ENCODE measurements at regions not wholly inside any gene's neighbourhood (a gene's known extent, or its start where the extent isn't known, plus 50 kb on each side); places are given as distances from the start of the nearest gene placed in this dataset.

DNA sequence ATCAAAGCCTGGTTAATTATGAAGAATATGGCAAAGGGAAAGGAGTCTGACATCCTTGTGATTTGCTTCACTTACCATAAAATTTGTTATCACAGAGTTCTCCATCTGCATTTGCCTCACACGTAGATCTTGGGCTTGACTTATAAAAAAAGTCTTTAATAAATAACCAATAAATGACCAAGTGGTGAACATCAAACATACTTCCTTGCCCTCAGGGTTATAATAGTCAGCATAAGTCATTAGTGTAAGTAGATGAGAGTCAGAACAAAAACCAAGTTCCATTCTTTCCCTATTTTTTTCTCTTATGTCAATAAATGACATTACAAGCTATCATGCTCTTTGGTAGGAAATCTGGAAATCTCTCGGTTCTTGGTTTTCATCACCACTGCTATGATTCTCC, 635.4 kb upstream of the ATXN7L3B start:
- DNase-seq (no peak), ATAC-seq (replicated peaks in 1 of 4) (no peak)
- no peaks in the 10 kb centered on the region for H3K27me3 Mint-ChIP-seq
- WGBS (ENCODE audit: insufficient coverage): no CpG with 5 or more reads among the region's 2 CpGs
- H3K9me3 Mint-ChIP-seq: peaks cover 2 to 4% (median 3%) of the 10 kb centered on the region in 3 donors
- H3K4me1 ChIP-seq (ENCODE audit: control insufficient read depth in 1 of 2, extremely low read depth in 1 of 2, insufficient read depth in 2 of 2, low read length in 2 of 2): no peaks in the 10 kb centered on the region
- no peaks in the 10 kb centered on the region for H3K4me1 Mint-ChIP-seq
- no peak overlapping the region for H3K27ac ChIP-seq (ENCODE audit: low read length)
- H3K4me3 Mint-ChIP-seq: no peak overlapping the region
- no peaks in the 10 kb centered on the region for H3K27me3 ChIP-seq (replicated peaks in 1 of 2; ENCODE audit: control insufficient read depth in 2 of 2, extremely low read depth in 1 of 2, insufficient read depth in 2 of 2, low read length in 1 of 2)
- no peaks in the 10 kb centered on the region for H3K9me3 ChIP-seq
- CTCF ChIA-PET: no interaction called here
- H3K4me3 ChIP-seq (ENCODE audit: control insufficient read depth in 1 of 2, extremely low read depth in 1 of 2, low read length in 1 of 2): no peak overlapping the region
- no peaks in the 10 kb centered on the region for H3K36me3 ChIP-seq (ENCODE audit: control insufficient read depth in 2 of 2, extremely low read depth in 1 of 2, insufficient read depth in 1 of 2, low read length in 1 of 2)
- H3K27ac Mint-ChIP-seq: no peak overlapping the region
- POLR2A ChIA-PET: no interaction called here
- H3K36me3 Mint-ChIP-seq: no peaks in the 10 kb centered on the region

DNA sequence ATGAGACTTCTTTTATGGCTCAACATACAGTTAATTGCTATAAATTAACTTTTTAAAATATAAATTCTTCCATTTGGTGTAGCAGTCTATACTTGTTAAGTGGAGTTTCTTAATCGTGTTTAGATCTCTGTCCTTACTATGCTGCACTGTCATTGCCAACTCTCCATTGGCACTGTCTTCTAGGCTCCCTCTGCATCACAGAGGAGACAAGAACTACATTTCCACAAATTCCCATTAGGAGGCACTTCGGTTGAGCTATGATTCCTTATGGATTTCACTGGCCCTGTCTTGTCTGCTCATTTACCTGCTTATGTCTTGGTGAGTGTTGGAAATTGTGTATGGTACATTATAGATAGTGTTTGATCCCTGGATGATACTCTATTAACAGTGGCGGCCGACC, 630.9 kb upstream of the ATXN7L3B start:
- Mint-ChIP-seq H3K36me3 (no peaks in the 10 kb centered on the region), H3K4me1 (no peaks in the 10 kb centered on the region), H3K27ac (no peak overlapping the region), H3K9me3 (peaks cover 0 to 13% (median under 1%) of the 10 kb centered on the region in 3 donors), H3K4me3 (no peak overlapping the region), H3K27me3 (no peaks in the 10 kb centered on the region)
- WGBS (ENCODE audit: insufficient coverage): no CpG with 5 or more reads among the region's 4 CpGs
- no peaks in the 10 kb centered on the region for H3K36me3 ChIP-seq (ENCODE audit: control insufficient read depth in 2 of 2, extremely low read depth in 1 of 2, insufficient read depth in 1 of 2, low read length in 1 of 2)
- H3K27ac ChIP-seq (ENCODE audit: low read length): no peak overlapping the region
- ChIA-PET CTCF (no interaction called here), POLR2A (no interaction called here)
- H3K27me3 ChIP-seq (replicated peaks in 1 of 2; ENCODE audit: control insufficient read depth in 2 of 2, extremely low read depth in 1 of 2, insufficient read depth in 2 of 2, low read length in 1 of 2): no peaks in the 10 kb centered on the region
- ATAC-seq (replicated peaks in 1 of 4) (no peak), DNase-seq (no peak)
- H3K4me3 ChIP-seq (ENCODE audit: control insufficient read depth in 1 of 2, extremely low read depth in 1 of 2, low read length in 1 of 2): no peak overlapping the region
- no peaks in the 10 kb centered on the region for H3K4me1 ChIP-seq (ENCODE audit: control insufficient read depth in 1 of 2, extremely low read depth in 1 of 2, insufficient read depth in 2 of 2, low read length in 2 of 2)
- no peaks in the 10 kb centered on the region for H3K9me3 ChIP-seq

DNA sequence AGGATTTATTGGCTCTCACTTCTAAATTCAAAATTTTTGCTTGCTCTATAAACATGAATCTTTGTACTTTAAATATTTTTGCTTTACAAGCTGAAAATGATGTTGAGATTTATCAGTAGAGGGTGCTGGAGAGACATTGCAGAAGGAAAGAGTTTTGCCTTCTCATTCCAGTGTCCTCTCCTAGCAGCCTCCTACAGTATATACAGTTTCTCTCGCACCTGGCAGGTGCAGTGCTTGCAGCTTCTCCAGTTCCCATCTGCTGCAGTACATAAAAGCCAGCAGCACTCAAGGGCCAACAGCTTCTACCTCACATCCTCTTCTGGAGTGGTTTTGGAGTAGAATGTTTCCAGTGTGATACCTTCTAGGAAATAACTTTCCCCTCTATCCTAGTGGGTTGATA, 601.8 kb upstream of the ATXN7L3B start:
- no peaks in the 10 kb centered on the region for H3K27me3 Mint-ChIP-seq
- Histone ChIP-seq H3K9me3 (no peaks in the 10 kb centered on the region), H3K4me1 (ENCODE audit: control insufficient read depth in 1 of 2, extremely low read depth in 1 of 2, insufficient read depth in 2 of 2, low read length in 2 of 2) (no peaks in the 10 kb centered on the region), H3K4me3 (ENCODE audit: control insufficient read depth in 1 of 2, extremely low read depth in 1 of 2, low read length in 1 of 2) (no peak overlapping the region), H3K27ac (ENCODE audit: low read length) (no peak overlapping the region), H3K27me3 (replicated peaks in 1 of 2; ENCODE audit: control insufficient read depth in 2 of 2, extremely low read depth in 1 of 2, insufficient read depth in 2 of 2, low read length in 1 of 2) (no peaks in the 10 kb centered on the region), H3K36me3 (ENCODE audit: control insufficient read depth in 2 of 2, extremely low read depth in 1 of 2, insufficient read depth in 1 of 2, low read length in 1 of 2) (no peaks in the 10 kb centered on the region)
- H3K9me3 Mint-ChIP-seq: peaks cover 0 to 6% (median 2%) of the 10 kb centered on the region in 3 donors
- CTCF ChIA-PET: no interaction called here
- no CpG with 5 or more reads among the region's 1 CpG for WGBS (ENCODE audit: insufficient coverage)
- no peaks in the 10 kb centered on the region for H3K36me3 Mint-ChIP-seq
- no peak overlapping the region for H3K27ac Mint-ChIP-seq
- H3K4me1 Mint-ChIP-seq: no peaks in the 10 kb centered on the region
- H3K4me3 Mint-ChIP-seq: no peak overlapping the region
- ATAC-seq (replicated peaks in 1 of 4): no peak
- no peak for DNase-seq
- POLR2A ChIA-PET: no interaction called here

DNA sequence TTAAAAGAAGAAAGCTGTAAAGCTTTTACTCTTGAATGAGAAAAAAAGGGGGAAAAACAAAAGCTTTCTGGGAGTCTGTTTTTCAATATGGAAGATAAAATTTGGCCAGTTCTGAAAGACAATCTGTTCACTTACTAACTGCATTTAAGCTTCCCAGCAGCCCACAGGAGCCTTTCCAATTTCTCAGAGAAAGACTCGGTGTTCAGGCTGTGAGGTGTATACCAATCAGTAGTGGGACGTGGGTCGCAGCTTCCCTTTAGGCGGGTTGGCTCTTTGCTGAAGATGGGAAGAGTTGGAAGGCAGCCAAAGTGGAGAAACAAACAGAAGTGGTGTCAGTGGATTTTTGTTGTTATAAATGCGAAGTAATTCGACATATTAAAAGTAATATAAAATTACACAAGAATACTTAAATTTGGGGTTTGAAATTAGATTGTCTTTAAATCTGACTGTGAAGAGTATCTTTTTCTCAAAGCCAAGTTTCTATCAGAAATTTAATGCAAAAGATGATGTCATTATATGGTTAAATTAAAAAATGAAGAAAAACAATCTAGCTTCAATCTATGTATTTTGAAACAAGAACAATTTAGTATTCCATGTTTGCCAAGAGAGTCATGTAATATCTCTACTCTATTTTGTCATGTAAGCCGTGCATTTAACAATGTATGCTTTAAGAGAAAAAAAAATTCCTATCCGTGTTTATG, 590.2 kb upstream of the ATXN7L3B start:
- H3K4me1 ChIP-seq (ENCODE audit: control insufficient read depth in 1 of 2, extremely low read depth in 1 of 2, insufficient read depth in 2 of 2, low read length in 2 of 2): no peaks in the 10 kb centered on the region

DNA sequence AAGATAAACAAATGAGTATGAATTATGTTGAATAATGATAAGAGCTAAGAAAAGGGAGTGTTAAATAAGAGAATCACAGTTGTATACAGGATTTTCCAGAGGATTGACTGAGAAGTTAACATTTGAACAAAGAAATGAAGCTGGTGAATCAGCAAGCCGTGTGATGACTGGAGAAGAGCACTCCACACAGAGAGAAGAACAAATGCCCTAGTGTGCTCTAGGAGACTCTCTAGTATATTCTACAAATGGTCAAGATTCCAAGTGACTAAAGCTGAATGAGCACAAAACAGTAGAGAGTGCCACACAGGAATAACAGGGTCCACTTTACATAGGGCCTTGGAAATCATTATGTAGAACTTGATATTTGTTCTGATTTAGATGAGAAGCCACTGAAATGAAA, 587.1 kb upstream of the ATXN7L3B start:
- Histone ChIP-seq H3K9me3 (no peaks in the 10 kb centered on the region), H3K4me3 (ENCODE audit: control insufficient read depth in 1 of 2, extremely low read depth in 1 of 2, low read length in 1 of 2) (no peak overlapping the region), H3K4me1 (ENCODE audit: control insufficient read depth in 1 of 2, extremely low read depth in 1 of 2, insufficient read depth in 2 of 2, low read length in 2 of 2) (no peaks in the 10 kb centered on the region), H3K36me3 (ENCODE audit: control insufficient read depth in 2 of 2, extremely low read depth in 1 of 2, insufficient read depth in 1 of 2, low read length in 1 of 2) (no peaks in the 10 kb centered on the region), H3K27me3 (replicated peaks in 1 of 2; ENCODE audit: control insufficient read depth in 2 of 2, extremely low read depth in 1 of 2, insufficient read depth in 2 of 2, low read length in 1 of 2) (no peaks in the 10 kb centered on the region), H3K27ac (ENCODE audit: low read length) (no peak overlapping the region)
- no peaks in the 10 kb centered on the region for H3K36me3 Mint-ChIP-seq
- ChIA-PET POLR2A (no interaction called here), CTCF (no interaction called here)
- no peak overlapping the region for H3K27ac Mint-ChIP-seq
- no peaks in the 10 kb centered on the region for H3K4me1 Mint-ChIP-seq
- H3K27me3 Mint-ChIP-seq: no peaks in the 10 kb centered on the region
- H3K9me3 Mint-ChIP-seq: peaks cover 0 to 16% (median 4%) of the 10 kb centered on the region in 3 donors
- no peak overlapping the region for H3K4me3 Mint-ChIP-seq
- WGBS (ENCODE audit: insufficient coverage): 80% methylated on average over 1 of the region's 1 CpG
- ATAC-seq (replicated peaks in 1 of 4): no peak
- DNase-seq: no peak

More for the DNA sequence above, 590.2 kb upstream of the ATXN7L3B start:
- no peak overlapping the region for H3K4me3 ChIP-seq (ENCODE audit: control insufficient read depth in 1 of 2, extremely low read depth in 1 of 2, low read length in 1 of 2)
- no peak for DNase-seq
- CTCF ChIA-PET: no interaction called here
- Mint-ChIP-seq H3K4me1 (no peaks in the 10 kb centered on the region), H3K9me3 (peaks cover 3 to 10% (median 4%) of the 10 kb centered on the region in 3 donors), H3K4me3 (no peak overlapping the region), H3K36me3 (no peaks in the 10 kb centered on the region), H3K27me3 (no peaks in the 10 kb centered on the region), H3K27ac (no peak overlapping the region)
- WGBS (ENCODE audit: insufficient coverage): 86% methylated on average over 2 of the region's 8 CpGs
- H3K27ac ChIP-seq (ENCODE audit: low read length): no peak overlapping the region
- no peaks in the 10 kb centered on the region for H3K36me3 ChIP-seq (ENCODE audit: control insufficient read depth in 2 of 2, extremely low read depth in 1 of 2, insufficient read depth in 1 of 2, low read length in 1 of 2)
- no peak for ATAC-seq (replicated peaks in 1 of 4)
- POLR2A ChIA-PET: no interaction called here
- no peaks in the 10 kb centered on the region for H3K9me3 ChIP-seq
- H3K27me3 ChIP-seq (replicated peaks in 1 of 2; ENCODE audit: control insufficient read depth in 2 of 2, extremely low read depth in 1 of 2, insufficient read depth in 2 of 2, low read length in 1 of 2): no peaks in the 10 kb centered on the region

DNA sequence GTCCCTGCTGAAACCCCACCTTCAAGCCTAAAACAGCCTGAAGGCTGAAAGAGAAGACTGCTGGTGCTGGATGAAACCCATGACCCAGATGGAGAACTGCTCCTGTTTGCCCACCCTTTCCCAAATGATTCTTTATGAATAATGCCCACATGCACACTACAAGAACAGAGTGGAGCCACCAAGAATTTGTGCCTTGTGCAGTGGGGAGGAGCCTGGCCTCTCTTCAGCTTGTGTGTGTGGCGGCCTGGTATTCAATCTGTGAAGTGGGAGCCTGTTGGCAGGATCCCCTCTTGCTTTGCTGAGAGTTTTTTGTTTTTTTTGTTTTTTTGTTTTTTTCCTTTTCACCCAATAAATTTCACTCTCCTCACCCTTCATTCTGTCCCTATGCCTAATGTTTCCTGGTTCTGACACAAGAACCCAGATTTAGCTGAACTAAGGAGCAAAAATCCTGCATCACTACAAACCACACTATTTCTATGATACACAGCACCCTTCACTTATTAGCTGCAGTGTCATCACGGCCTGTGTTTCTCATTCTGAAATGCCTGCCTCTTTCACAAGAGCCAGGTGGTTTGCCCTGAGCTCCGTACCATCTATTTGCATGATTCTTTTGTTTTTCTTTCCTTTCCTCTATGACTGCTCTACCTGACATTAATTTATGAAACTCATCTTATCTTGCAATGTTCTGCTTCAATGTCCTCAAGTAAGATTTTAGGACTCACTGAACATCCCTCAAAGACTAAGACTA, 585.5 kb upstream of the ATXN7L3B start:
- Histone ChIP-seq H3K36me3 (ENCODE audit: control insufficient read depth in 2 of 2, extremely low read depth in 1 of 2, insufficient read depth in 1 of 2, low read length in 1 of 2) (no peaks in the 10 kb centered on the region), H3K27ac (ENCODE audit: low read length) (no peak overlapping the region), H3K4me1 (ENCODE audit: control insufficient read depth in 1 of 2, extremely low read depth in 1 of 2, insufficient read depth in 2 of 2, low read length in 2 of 2) (no peaks in the 10 kb centered on the region), H3K27me3 (replicated peaks in 1 of 2; ENCODE audit: control insufficient read depth in 2 of 2, extremely low read depth in 1 of 2, insufficient read depth in 2 of 2, low read length in 1 of 2) (no peaks in the 10 kb centered on the region), H3K9me3 (no peaks in the 10 kb centered on the region), H3K4me3 (ENCODE audit: control insufficient read depth in 1 of 2, extremely low read depth in 1 of 2, low read length in 1 of 2) (no peak overlapping the region)
- Mint-ChIP-seq H3K9me3 (peaks cover 0 to 16% (median 0%) of the 10 kb centered on the region in 3 donors), H3K36me3 (no peaks in the 10 kb centered on the region), H3K27ac (no peak overlapping the region), H3K27me3 (no peaks in the 10 kb centered on the region), H3K4me1 (no peaks in the 10 kb centered on the region), H3K4me3 (no peak overlapping the region)
- ChIA-PET CTCF (no interaction called here), POLR2A (no interaction called here)
- no peak for DNase-seq
- WGBS (ENCODE audit: insufficient coverage): 53% methylated on average over 2 of the region's 3 CpGs
- ATAC-seq (replicated peaks in 1 of 4): no peak

Data from T-cell (primary cell).